A673 (cell line): ENCODE measurements at regions not wholly inside any gene's neighbourhood (a gene's known extent, or its start where the extent isn't known, plus 50 kb on each side); places are given as distances from the start of the nearest gene placed in this dataset.
"Not testable (repeated sequence)": the region's sequence is repeated elsewhere in the genome, so short reads cannot be mapped to it uniquely, and the experiment has no call there.

Experiments
- BruUV-seq: library from RNA; stranded (reverse); fragments of 400-500 nt; replicated peaks from 2 replicates; lab custom pipeline; 2021; lab: Mats Ljungman, UMichigan
- CTCF ChIA-PET: fragments of 300-600 bp; sonication (Branson Sonifier 250); formaldehyde crosslinking; loops from one replicate; lab custom pipeline; 2022; ENCODE audit warnings: antibody characterized with exemption; lab: Charles Lee
- POLR2A ChIA-PET: fragments of 300-600 bp; sonication (Branson Sonifier 250); formaldehyde crosslinking; loops from one replicate; lab custom pipeline; 2022; ENCODE audit warnings: antibody characterized with exemption; ENCODE audit not compliant: low non-redundant PET; lab: Charles Lee
- DNase-seq: peaks from one replicate; pipeline ENCODE4 v3.0.0-alpha.2; 2015; ENCODE audit warnings: low spot score
- H3K27ac ChIP-seq: fragments of 200-600 bp; sonication (generic); 2 replicates; pipeline ENCODE4 v1.5.1; 2016; ENCODE audit warnings: mixed run types, low read depth, mild to moderate bottlenecking, mixed read lengths, antibody characterized with exemption, low read length; ENCODE audit not compliant: poor library complexity, severe bottlenecking
- H3K27me3 ChIP-seq: fragments of 200-600 bp; sonication (generic); replicated peaks from 2 replicates; pipeline ENCODE4 v1.6.1; 2017; ENCODE audit warnings: mixed run types, low read depth, mild to moderate bottlenecking, mixed read lengths, antibody characterized with exemption, low read length; ENCODE audit not compliant: insufficient read depth, poor library complexity
- H3K36me3 ChIP-seq: fragments of 200-600 bp; sonication (generic); 2 replicates; pipeline ENCODE4 v1.6.1; 2016; ENCODE audit warnings: mixed run types, mild to moderate bottlenecking, mixed read lengths, antibody characterized with exemption, low read length; ENCODE audit not compliant: insufficient read depth, poor library complexity, severe bottlenecking
- H3K4me1 ChIP-seq: fragments of 200-600 bp; sonication (generic); 2 replicates; pipeline ENCODE4 v1.6.1; 2017; ENCODE audit warnings: mixed run types, mild to moderate bottlenecking, mixed read lengths, antibody characterized with exemption, low read length; ENCODE audit not compliant: insufficient read depth, poor library complexity, severe bottlenecking
- H3K4me3 ChIP-seq: fragments of 200-600 bp; sonication (generic); 2 replicates; pipeline ENCODE4 v1.5.1; 2016; ENCODE audit warnings: low read depth, mixed run types, mild to moderate bottlenecking, mixed read lengths, low read length; ENCODE audit not compliant: poor library complexity, severe bottlenecking
- H3K9me3 ChIP-seq: fragments of 200-600 bp; sonication (generic); 2 replicates; pipeline ENCODE4 v1.6.1; 2016; ENCODE audit warnings: mixed run types, low read depth, mild to moderate bottlenecking, mixed read lengths, antibody characterized with exemption, low read length; ENCODE audit not compliant: poor library complexity, severe bottlenecking
- CTCF ChIP-seq: fragments of 300-800, 200-600 bp; sonication (generic); conservative IDR thresholded peaks from 2 replicates; pipeline ENCODE4 v1.5.1; 2017; ENCODE audit warnings: low read depth, mild to moderate bottlenecking, antibody characterized with exemption, low read length, moderate library complexity, mixed read lengths
- EZH2 ChIP-seq: fragments of 200-600 bp; sonication (generic); IDR thresholded peaks from 2 replicates; pipeline ENCODE4 v1.6.1; 2017; ENCODE audit warnings: borderline replicate concordance, low read depth, mild to moderate bottlenecking, mixed read lengths, antibody characterized with exemption, low read length; ENCODE audit not compliant: poor library complexity, severe bottlenecking
- intact Hi-C: fragments of 100-400 bp; cut with micrococcal nuclease; formaldehyde crosslinking; loops from one replicate; pipeline ENCODE4 v1.10.0; 2022; ENCODE audit not compliant: unreplicated experiment

GRCh38 chr9:27818348-27818747, 245.1 kb upstream of the C9orf72 start:
- intact Hi-C loops, result no loop called here
- H3K27ac ChIP-seq, result no peak overlapping the region
- DNase-seq, result no peak
- POLR2A ChIA-PET, result no interaction called here
- no TSS peak for BruUV-seq
- TF ChIP-seq EZH2, result no peak
- no peak for TF ChIP-seq CTCF
- H3K4me1 ChIP-seq, result no peaks in the 10 kb centered on the region
- H3K36me3 ChIP-seq, result no peaks in the 10 kb centered on the region
- CTCF ChIA-PET, result no interaction called here
- no peaks in the 10 kb centered on the region for H3K9me3 ChIP-seq
- H3K4me3 ChIP-seq, result no peak overlapping the region
- no peaks in the 10 kb centered on the region for H3K27me3 ChIP-seq

DNA sequence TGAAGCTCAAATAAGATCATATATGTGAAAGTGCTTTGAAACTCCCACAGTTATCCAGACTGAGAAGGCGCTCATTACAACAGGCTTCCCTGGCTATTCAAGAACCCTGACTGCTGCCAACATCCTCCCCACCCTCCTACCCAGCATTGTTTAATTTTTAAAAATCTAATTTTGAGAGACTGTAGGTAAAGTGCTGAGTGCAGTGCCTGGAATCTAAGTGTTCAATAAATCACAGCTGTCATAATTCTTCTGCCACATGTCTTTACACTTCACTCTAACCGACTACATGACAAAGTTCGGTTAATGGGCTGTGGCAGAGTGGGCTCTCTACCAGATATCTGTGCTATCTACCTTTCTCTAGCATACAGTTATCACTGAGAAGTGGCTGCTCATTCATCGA, 255.6 kb upstream of the C9orf72 start:
- Histone ChIP-seq H3K4me3 (no peak overlapping the region), H3K4me1 (no peaks in the 10 kb centered on the region), H3K27me3 (no peaks in the 10 kb centered on the region), H3K27ac (no peak overlapping the region), H3K36me3 (no peaks in the 10 kb centered on the region), H3K9me3 (no peaks in the 10 kb centered on the region)
- ChIA-PET POLR2A (no interaction called here), CTCF (no interaction called here)
- no TSS peak for BruUV-seq
- TF ChIP-seq EZH2, result no peak
- TF ChIP-seq CTCF, result no peak
- DNase-seq, result no peak
- intact Hi-C loops, result no loop called here

DNA sequence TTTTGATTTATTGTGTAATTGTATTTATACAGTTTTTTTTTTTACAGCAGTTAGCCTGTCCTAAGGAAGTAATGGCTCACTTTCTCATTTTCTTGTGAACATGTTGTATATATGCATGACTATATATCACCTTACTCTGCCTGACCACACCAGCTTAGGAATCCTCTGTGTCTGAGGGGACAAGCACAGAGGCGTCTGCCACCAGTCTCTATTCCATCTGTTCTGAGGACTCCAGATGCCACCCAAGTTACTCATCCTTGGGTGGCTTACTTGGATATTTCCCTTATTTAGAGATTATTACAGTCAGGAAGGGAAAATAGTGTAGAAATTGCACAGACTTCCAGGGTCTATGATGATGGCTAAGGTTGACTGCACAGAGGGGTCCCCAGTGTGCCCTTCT, 256.3 kb upstream of the C9orf72 start:
- TF ChIP-seq CTCF (no peak), EZH2 (no peak)
- Histone ChIP-seq H3K36me3 (no peaks in the 10 kb centered on the region), H3K9me3 (no peaks in the 10 kb centered on the region), H3K27me3 (no peaks in the 10 kb centered on the region), H3K27ac (no peak overlapping the region), H3K4me1 (no peaks in the 10 kb centered on the region), H3K4me3 (no peak overlapping the region)
- intact Hi-C loops, result no loop called here
- ChIA-PET POLR2A (no interaction called here), CTCF (no interaction called here)
- DNase-seq, result no peak
- no TSS peak for BruUV-seq

DNA sequence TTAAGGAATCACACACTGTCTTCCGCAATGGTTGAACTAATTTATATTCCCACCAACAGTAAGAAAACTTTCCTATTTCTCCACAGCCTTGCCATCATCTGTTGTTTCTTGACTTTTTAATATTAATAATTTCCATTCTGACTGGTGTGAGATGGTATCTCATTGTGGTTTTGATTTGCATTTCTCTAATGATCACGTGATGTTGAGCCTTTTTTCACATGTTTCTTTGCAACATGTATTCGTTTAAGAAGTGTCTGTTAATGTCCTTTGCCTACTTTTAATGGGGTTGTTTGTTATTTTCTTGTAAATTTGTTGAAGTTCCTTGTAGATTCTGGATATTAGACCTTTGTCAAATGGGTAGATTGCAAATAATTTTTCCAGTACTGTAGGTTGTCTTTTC, 258.8 kb upstream of the C9orf72 start:
- BruUV-seq, H3K4me3 ChIP-seq, H3K4me1 ChIP-seq, H3K27ac ChIP-seq, H3K27me3 ChIP-seq, DNase-seq, H3K9me3 ChIP-seq, POLR2A ChIA-PET, H3K36me3 ChIP-seq, CTCF ChIA-PET, intact Hi-C loops: not testable (repeated sequence)
